GM18870 (cell line): ENCODE measurements at regions not wholly inside any gene's neighbourhood (a gene's known extent, or its start where the extent isn't known, plus 50 kb on each side); places are given as distances from the start of the nearest gene placed in this dataset.
"Not testable (repeated sequence)": the region's sequence is repeated elsewhere in the genome, so short reads cannot be mapped to it uniquely, and the experiment has no call there.

Experiments used
- ATAC-seq: cut with Tn5 transposase; IDR thresholded peaks from one replicate; pipeline ENCODE4 v1.9.1; 2021; ENCODE audit warnings: moderate library complexity; ENCODE audit not compliant: unreplicated experiment

DNA sequence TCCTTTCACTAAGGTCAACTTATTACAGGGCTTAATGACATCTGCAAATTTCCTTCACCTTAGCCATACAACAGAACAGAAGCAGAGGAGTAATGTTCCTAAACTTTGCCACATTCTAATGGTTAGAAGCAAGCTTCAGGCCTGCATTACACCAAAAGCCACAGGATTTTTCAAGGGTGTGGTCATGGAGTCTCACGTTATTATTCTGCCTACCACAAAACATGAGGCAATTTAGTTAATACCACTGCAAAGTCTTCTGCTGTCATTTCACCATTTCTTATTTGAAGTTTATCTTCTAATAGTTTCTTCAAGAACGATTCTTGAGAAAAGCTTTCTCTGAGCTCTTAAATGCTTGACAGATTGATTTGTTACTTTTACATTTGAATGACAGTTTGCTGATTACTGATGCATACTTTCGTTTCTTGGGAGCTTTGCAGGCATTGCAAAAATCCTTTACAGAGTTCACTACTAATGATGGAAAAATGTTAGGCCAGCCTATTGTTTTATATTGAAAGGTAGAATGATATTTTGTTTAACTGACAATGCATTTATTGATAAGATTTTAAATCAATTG lies 1257.1 kb downstream of the NSUN3 start:
- ATAC-seq: no peak

GRCh38 chr3:95327478-95327877 lies 1264.6 kb downstream of the NSUN3 start:
- ATAC-seq: no peak

- ATAC-seq: no peak
Measured at GRCh38 chr3:95333826-95334225, 1271.0 kb downstream of the NSUN3 start.

- no peak for ATAC-seq
Measured at GRCh38 chr3:95334461-95334860, 1271.6 kb downstream of the NSUN3 start.

DNA sequence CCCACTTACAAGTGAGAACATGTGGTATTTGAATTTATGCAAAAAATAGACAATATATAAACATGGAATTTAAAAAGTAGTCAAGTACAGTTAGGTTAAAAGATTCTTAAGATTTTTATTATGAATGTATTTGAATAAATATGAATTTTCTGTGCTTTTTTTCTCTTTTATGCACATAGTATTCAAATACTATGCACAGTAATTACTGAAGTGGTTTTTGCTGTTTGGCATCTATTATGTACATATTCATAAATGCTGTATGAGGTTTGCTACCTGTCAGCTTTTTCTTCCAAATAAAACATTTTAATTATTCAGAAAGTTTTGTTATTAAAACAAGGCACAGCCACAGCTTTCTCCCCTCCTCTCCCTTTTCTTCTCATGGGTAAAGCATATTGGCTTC lies 1272.7 kb downstream of the NSUN3 start:
- no peak for ATAC-seq

DNA sequence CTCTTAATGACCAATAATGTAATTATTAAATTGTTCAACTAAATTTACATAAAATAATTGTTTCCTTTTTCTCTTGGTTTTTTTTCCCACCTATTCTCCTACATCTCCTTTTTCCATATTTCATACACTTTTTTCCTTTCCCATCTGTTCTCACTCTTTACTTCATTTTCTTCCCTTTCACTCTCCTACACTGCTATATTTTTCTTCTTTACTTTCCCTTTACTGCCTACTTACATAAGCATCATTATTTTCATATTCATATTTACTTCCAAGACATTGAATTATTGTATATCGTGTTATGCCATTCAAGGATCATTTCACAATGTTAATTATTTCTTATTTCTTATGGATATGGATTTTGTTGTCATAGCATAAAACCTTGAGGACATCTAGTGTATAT lies 1275.6 kb downstream of the NSUN3 start:
- ATAC-seq: no peak

GRCh38 chr3:95341314-95341713 lies 1278.5 kb downstream of the NSUN3 start:
- no peak for ATAC-seq

DNA sequence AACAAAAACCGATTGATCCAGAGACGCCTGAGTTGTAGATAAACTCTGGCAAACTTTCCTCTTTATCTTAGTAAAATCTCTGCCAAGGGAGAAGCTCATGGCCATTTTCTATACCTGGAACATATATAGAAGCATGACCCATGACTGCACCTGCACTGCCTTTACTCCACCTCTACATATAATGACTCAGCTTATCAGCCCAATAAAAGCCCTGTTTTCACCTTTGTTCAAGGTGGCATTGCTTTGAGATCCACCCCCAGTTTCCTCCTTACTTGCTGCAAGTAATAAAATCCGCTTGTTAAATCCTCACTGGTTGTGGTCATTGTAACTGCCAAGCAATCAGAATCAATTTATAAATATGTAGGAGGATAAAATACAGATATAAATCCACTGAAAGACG lies 1280.4 kb downstream of the NSUN3 start:
- no peak for ATAC-seq

DNA sequence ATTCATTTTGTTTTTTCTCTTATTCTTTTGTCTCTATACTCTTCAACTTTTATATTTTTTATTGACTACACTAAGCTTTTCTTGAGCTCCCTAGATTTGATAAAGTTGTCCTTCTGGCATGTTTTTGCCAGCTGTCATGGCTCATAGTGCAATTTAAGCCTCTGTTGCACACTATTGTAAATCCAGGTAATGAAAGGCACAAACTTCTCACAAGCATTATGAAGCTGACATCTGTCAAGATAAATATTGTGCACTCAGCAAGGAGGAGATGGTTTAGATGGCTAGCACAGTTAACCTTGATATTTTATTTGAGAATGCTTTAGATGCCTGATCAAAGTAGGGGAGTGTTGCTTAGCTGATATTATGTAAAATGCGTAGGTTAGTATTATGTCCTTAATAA lies 1280.9 kb downstream of the NSUN3 start:
- ATAC-seq: no peak

GRCh38 chr3:95347936-95348335 lies 1285.1 kb downstream of the NSUN3 start:
- not testable (repeated sequence) for ATAC-seq

- no peak for ATAC-seq
Measured at GRCh38 chr3:95348879-95349278, 1286.0 kb downstream of the NSUN3 start.

DNA sequence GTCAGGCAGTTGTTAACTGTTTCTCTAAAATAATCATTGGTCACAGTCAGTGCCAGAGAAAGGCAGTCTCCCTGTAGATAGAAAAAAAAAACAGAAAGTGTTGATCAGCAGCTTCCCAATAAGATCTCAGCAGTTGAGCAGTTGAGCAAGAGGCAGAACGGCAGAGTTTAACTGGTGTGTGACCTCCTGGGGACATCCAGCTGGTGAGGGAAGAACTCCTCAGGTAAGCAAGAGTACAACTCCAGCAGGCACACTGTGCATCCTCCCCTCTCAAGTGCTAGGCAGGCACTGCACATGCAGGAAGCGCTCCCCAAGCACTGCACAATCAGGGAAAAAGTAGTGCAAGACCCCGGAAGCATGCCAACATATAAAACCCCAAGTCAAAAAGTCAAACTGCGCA lies 1287.2 kb downstream of the NSUN3 start:
- no peak for ATAC-seq

GRCh38 chr3:95351158-95351557 lies 1288.3 kb downstream of the NSUN3 start:
- ATAC-seq: peak; percentile 51

- ATAC-seq: no peak
Measured at GRCh38 chr3:95352471-95352870, 1289.6 kb downstream of the NSUN3 start.

GRCh38 chr3:95354489-95354888 lies 1291.6 kb downstream of the NSUN3 start:
- ATAC-seq: no peak

DNA sequence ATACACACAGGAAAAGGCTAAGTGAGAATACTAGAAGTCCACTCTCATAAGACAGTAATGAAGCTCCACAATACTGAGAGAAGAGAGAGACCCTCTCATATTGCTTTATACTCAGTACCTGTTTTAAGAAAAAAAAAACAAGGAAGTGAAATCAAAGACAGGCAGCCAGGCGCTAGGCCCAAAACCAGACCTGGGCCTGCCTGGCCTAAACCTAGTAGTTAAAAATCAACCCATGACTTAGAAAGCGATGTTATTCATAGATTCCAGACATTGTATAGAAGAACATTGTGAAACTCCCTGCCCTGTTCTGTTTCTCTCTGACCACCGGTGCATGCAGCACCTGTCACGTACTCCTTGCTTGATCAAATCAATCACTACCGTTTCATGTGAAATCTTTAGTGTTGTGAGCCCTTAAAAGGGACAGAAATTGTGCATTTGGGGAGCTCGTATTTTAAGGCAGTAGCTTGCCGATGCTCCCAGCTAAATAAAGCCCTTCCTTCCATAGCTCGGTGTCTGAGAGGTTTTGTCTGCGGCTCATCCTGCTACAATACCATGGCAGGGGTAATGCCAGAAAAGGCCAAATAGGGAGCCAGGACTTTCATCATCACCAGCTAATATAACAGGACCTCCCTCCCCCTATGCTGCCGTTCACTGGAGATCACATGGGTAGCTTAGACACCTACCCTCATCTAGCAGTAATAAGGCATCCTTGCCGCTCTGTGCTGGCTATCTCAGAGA lies 1294.1 kb downstream of the NSUN3 start:
- peak; percentile 64 for ATAC-seq

GRCh38 chr3:95387242-95388021 lies 1324.6 kb downstream of the NSUN3 start:
- peak; percentile 84 for ATAC-seq

- no peak for ATAC-seq
Measured at GRCh38 chr3:95389725-95390313, 1327.0 kb downstream of the NSUN3 start.

DNA sequence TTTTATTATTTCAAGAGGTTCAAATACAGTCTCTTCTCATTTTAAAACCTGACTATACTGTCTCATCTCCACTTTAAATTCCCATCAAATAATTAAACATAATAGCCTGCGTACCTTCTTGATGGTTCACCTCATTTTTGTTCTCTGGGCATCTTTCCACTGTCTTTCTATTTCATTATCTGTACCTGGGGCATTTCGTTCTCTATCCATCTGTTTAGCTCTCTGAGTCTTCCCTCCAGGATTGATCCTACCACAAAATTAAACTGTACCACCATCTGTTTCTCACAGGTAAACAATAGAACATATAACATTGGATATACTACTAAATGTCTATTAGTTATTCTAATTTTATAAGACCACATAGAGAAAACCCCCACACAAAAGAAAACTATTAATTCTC lies 1331.4 kb downstream of the NSUN3 start:
- ATAC-seq: no peak

- no peak for ATAC-seq
Measured at GRCh38 chr3:95399585-95399984, 1336.7 kb downstream of the NSUN3 start.

- ATAC-seq: no peak
Measured at GRCh38 chr3:95401693-95402092, 1338.8 kb downstream of the NSUN3 start.
